ENCODE measurements at regions not wholly inside any gene's neighbourhood (a gene's known extent, or its start where the extent isn't known, plus 50 kb on each side); places are given as distances from the start of the nearest gene placed in this dataset.
"Not testable (repeated sequence)": the region's sequence is repeated elsewhere in the genome, so short reads cannot be mapped to it uniquely, and the experiment has no call there.

DNA sequence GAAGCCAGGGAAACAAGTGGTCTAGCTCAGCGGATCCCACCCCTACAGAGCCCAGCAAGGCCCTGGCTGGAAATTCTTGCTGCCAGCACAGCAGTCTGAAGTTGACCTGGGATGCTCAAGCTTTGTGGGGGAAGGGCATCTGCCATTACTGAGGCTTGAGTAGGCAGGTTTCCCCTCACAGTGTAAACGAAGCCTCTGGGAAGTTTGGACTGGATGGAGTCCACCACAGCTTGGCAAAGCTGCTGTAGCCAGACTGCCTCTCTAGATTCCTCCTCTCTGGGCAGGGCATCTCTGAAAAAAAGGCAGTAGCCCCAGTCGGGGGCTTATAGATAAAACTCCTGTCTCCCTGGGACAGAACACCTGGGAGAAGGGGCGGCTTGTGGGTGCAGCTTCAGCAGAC lies 365.9 kb upstream of the SALL1 start:
- DNase-seq = not testable (repeated sequence)

DNA sequence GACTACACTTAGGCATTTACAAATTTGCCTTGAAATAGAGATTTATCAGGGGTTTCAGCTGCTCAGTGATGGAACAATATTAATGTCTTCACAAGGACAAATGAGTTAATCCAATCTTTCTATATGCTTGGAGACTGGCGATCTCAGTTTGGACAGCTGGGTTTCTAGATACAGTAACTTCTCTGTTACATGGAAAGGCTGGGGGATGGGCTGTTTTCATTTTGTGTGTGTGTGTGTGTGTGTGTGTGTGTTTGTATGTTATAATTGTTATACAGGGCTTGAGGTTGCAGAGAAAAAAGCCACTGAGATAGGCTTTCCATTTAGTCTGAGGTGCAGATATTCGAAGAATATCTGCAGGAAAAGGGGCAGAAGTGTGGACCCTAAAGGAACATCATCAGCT lies 359.3 kb upstream of the SALL1 start:
- DNase-seq = no peak

GRCh38 chr16:51509336-51509735 lies 358.3 kb upstream of the SALL1 start:
- no peak for DNase-seq

DNA sequence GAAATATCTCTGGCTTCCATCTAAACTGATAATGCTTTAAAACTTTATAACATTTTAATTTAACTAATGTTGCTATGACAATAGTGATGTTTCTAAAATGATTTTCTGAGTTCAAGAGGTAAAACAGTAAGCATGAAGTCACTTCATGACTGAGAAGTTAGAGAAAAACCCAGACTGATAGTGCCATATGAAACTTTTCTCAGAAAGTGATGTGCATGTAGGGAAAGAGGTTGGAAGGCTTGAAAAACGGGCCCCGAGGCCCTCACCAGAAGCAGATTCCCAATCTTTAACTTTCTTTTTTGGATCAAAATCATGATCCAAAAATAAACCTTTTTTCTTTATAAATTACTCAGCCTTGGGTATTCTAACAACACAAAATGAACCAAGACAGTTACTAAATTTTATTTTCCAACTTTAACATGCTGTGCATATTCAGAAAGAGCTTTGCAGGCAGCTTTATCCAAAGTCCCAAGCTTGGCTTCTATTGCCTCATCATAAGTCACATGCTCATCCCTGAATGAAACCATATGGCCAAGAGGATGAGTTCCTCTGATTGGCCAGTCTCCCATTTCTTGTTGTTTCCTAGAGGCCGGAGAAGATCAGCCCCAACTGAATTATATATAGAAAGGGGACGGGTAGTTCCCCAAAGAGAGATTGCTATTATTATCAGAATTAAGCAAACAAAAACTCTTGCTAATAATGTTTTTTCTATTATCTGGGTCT lies 357.6 kb upstream of the SALL1 start:
- no peak for DNase-seq

DNA sequence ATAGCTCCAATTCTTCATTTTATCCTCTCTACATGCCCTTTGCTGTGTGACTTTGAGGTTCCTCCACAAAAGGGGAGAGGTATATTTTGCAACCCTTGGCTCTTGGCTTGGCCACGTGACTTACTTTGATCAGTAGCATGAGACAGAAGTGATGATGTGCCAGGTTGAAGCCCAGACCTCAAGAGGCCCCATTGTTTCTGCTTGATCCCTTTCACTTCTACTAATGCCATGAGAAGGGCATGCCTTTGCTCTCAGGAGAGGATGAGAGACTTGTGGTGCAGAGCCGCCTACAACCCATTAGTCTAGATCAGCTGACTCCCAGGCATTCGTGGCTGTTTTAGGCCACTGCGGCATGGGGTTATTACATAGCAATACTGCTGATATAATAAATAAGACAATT lies 356.2 kb upstream of the SALL1 start:
- no peak for DNase-seq

DNA sequence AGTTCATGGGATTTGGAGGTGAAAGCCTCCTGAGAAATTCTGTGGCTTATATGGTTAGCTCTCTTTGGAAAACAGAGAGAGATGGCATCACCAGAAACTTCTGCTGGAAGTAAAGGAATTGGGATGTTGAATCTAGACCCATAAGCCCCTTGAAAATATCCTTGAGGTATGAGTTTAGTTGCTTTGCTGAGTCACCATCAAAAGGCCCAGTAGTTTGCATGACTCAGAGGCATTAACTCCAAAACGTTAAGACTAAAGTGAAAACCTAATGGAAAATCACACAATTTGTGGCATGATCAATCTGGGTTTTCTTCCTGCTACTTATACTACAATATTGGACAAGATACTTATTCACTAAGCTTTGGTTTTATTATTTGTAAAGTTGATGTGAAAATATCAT lies 349.2 kb upstream of the SALL1 start:
- no peak for DNase-seq

DNA sequence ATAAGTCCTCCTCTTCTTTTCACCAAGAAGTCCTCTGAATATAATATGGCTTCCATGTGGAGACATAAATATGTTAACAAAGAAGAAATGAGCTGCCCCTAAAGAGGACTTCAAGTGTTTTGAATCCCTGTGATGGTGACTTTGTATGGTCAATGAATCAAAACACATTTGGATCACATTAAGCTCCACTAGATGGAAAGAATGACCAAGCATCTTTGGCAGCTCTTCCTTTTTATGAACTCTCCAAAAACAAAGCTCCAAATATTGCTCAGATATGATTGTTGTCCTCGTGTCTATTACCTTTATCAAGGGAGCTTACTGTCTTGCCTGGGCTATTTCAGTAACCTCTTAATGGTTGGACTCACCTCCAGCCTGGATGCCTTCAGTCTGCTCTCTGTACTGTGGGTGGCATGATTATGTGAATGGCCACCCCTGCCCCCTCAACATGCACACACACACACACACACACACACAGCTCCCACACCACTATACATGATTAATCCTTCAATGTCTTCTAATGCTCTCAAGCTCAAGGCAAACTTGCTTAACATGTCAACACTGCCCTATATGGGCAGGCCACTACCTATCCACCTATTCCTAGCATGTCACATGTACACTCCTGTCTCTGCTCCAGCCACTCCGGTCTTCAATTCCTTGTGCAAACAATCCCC lies 346.6 kb upstream of the SALL1 start:
- DNase-seq = no peak

GRCh38 chr16:51490866-51491265 lies 339.8 kb upstream of the SALL1 start:
- no peak for DNase-seq

DNA sequence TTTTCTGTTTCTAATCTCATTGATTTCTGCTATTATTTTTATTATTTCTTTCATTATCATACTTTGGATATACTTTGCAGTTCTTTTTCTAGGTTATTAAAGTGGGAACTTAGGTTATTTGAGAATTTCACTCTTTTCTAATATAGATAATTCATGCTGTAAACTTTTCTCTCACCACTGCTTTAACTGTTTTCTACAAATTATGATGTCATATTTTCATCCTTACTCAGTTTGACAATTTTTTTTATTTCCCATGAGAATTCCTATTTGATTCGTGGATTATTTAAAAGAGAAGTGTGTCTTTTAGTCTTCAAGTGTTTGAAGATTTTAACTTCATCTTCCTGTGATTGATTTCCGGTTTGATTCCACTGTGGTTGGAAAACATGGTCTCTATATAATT lies 336.8 kb upstream of the SALL1 start:
- no peak for DNase-seq

DNA sequence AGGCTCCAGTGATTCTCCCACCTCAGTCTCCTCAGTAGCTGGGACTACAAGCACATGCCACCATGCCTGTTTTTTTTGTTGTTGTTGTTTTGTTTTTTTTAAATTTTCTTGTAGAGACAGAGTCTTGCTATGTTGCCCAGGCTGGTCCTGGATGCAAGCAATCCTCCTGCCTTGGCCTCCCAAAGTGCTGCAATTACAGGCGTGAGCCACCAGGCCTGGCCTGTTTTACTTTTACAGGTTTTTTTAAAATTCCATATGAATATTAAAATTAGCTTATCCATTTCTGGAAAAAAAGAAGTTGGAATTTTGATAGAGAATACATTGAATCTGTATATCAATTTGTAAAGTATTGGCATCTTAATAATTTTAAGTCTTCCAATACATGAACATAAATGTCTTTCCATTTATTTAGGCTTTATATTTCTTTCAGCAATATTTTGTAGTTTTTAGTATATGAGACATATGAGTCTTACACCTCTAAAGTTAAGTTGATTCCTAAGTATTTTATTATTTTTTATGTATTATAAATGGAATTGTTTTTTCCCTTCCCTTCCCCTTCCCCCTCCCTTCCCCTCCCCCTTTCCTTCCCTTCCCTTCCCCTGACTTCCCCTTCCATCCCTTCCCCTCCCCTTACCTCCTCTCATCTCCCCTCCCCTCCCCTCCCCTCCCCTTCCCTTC lies 323.5 kb upstream of the SALL1 start:
- no peak for DNase-seq

DNA sequence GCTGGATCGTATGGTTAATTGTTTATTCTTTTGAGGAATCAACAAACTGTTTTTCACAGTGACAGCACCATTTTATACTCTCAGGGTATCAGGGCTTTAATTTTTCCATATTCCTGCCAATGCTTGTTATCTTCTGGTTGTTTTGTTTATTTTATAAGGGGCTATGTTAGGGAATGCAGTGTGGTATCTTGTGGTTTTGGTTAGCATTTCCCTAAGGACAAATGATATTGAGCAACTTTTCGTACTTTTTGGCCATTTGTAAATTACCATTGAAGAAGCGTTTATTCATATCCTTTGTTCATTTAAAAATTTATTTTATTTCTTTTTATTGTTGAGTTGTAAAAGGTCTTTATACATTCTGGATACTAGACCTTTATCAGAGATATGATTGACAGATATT lies 322.0 kb upstream of the SALL1 start:
- DNase-seq = no peak

GRCh38 chr16:51470492-51470891 lies 319.4 kb upstream of the SALL1 start:
- DNase-seq = no peak

GRCh38 chr16:51464996-51465395 lies 313.9 kb upstream of the SALL1 start:
- DNase-seq = no peak

DNA sequence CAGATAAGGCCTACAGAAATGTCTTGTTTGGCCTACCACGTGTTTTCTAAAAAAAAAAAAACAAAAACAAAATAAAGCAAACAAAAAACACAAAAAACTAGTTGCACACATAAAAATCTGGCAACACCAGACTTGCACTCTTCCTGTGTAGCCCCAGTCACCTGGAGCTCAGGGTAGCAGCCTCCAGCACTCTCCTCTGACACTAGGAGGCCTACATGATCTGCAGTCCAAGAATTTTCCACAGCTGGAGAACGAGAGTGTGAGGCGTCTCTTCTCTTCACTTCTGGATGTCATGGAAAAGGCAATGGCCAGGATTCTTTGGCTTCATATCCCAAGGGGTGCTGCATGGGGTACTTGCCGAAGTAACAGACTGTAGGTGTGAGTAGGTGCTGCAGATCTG lies 310.2 kb upstream of the SALL1 start:
- no peak for DNase-seq

- no peak for DNase-seq
These were observed 307.5 kb upstream of the SALL1 start for GRCh38 chr16:51458356-51459140.

DNA sequence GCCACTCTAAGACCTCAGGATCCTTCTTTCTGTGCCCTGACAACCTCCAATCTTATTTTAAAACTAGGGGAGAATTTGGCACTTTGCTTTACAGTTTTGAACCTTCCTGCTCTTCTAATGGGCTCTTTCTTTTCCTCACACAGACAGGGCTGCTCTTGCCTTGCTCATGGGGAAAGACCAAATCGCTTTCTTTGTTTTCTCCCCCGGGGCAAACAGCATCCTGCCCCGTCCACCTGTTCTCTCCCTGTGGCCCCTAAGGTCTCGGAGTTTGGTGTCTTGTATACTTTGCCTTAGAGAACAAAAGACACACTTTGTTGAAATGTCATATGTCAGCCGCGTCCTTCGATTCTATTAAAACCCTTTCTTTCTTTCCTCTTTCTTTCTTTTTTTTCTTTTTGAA lies 306.7 kb upstream of the SALL1 start:
- DNase-seq = no peak

DNA sequence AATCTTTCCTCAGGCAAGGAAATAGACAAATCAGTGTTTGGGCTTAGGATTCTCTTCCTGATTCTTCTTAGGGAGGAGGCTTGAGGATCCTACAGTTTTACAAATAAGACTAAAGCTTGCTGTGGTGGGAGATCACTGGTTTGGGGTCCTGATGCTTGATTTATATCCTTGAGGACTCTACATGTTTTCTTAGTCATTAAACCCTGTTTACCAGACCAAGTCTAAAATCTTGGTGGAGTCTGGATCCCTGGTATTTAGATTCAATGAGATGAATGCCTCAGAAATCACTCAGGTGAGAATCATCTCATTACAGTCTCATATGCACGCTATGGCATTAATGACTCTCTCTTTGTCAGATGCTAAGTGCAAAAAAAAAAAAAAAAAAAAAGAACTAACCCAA lies 304.3 kb upstream of the SALL1 start:
- DNase-seq = no peak

GRCh38 chr16:51453251-51453650 lies 302.2 kb upstream of the SALL1 start:
- DNase-seq = no peak

DNA sequence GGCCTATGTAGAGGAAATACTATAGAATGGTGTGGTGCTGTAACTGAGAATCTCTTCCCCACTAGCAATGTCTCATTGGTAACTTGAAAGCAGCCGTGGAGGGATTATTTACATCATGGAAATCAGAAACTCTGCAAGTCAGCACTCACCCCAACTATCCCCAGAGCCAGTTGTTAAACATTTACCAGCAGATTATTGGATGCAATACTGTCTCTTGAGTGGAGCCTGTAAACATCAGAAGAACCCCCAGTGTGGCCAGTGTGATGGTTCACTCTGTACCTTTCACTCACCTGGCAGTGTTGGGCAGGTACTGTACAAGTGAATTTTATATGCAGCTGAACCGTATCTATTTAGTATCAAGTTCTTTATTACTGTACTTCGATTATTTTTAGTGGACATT lies 299.8 kb upstream of the SALL1 start:
- no peak for DNase-seq

DNA sequence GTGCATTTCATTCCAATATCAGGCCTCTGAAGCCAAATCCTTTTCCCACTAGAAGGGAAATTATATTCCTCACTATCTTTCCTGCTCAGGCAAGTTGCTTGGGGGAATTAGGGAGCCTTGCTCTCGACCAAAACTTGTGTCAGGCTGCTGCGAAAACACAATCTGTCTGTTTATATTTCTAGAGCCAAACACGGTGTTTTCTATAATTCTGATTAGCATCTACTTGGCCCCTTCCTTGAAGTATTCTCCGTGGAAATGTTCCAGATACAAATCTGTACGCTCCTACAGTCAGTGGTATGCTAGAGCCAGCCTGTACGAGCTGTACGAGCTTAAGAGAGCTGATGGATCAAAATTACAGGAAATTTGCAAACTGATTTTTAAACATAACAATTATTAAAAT lies 299.3 kb upstream of the SALL1 start:
- no peak for DNase-seq

DNA sequence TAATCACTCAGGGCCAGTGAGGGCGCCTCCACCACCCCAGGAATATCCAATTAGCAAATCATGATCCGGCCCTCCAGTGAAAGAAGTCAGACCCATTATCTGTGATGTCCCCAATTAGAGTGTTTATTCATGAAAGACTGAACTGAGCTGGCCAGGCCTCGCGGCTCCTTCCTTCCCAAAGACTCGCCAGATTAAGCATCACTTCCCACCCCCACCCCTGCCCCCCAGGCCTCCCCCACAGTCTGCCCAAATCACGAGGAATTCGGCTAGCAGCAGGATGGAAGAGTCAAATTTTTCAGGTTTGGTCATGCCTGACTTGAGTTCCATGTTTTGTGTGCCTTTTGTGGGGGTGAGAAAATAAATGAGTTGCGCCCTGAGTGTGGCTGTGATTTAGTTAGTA lies 298.4 kb upstream of the SALL1 start:
- no peak for DNase-seq

DNA sequence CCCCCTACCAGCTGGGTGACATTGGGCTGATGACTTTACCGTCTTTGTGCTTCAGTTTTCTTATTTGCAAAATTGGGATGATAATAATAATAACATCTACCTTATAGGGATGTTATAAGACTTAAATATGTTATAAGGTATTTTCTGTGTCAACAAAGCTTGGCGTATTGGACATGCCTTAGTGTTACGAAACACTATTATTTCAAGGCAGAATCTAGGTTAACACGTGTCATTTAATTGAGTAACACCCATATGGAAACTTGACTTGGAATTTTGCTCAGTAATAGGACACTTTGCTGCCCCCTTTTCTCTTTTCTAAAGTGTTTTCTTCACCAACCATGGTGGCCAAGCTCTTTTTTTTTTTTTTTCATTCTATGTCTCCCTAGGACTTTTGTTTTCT lies 294.2 kb upstream of the SALL1 start:
- no peak for DNase-seq

GRCh38 chr16:51443934-51444333 lies 292.9 kb upstream of the SALL1 start:
- DNase-seq = no peak

Data from COR-L47 (cell line).